Stimulated activated naive B cell treated with anti-CD40 and anti-IgM and Interleukin-4, amounts not matched to agents 10 μg/mL and 1 μg/mL and 100 μg/mL, for 72 hours (primary cell): ENCODE measurements at regions not wholly inside any gene's neighbourhood (a gene's known extent, or its start where the extent isn't known, plus 50 kb on each side); places are given as distances from the start of the nearest gene placed in this dataset.
"Not testable (repeated sequence)": the region's sequence is repeated elsewhere in the genome, so short reads cannot be mapped to it uniquely, and the experiment has no call there.

ENCODE experiments used
- ATAC-seq, 2 donors: fragments of 150-1000 bp; cut with Tn5 transposase; replicated peaks; 2 replicates each; pipeline ENCODE4 v1.10.0; 2021; ENCODE audit warnings: moderate library complexity in 1 of 2
- DNase-seq: peaks from one replicate; pipeline ENCODE4 v3.0.0; 2021
- H3K27ac Mint-ChIP-seq: one replicate; pipeline ENCODE4 v1.8.0; 2022; ENCODE audit warnings: mild to moderate bottlenecking, mixed read lengths
- H3K27me3 Mint-ChIP-seq, 2 donors: one replicate each; pipeline ENCODE4 v1.8.0; 2022; ENCODE audit warnings: mixed read lengths in 2 of 2
- H3K36me3 Mint-ChIP-seq, 2 donors: one replicate each; pipeline ENCODE4 v1.8.0; 2022; ENCODE audit warnings: mixed read lengths in 2 of 2, mild to moderate bottlenecking in 1 of 2
- H3K4me1 Mint-ChIP-seq, 2 donors: one replicate each; pipeline ENCODE4 v1.8.0; 2022; ENCODE audit warnings: mixed read lengths in 2 of 2, mild to moderate bottlenecking in 1 of 2
- H3K4me3 Mint-ChIP-seq, 2 donors: one replicate each; pipeline ENCODE4 v1.8.0; 2022; ENCODE audit warnings: mild to moderate bottlenecking in 2 of 2, mixed read lengths in 2 of 2, moderate library complexity in 1 of 2
- H3K9me3 Mint-ChIP-seq, 2 donors: one replicate each; pipeline ENCODE4 v1.8.0; 2022; ENCODE audit warnings: mixed read lengths in 2 of 2, mild to moderate bottlenecking in 1 of 2

GRCh38 chr13:44309794-44310757 lies 63.5 kb upstream of the SERP2 start:
- DNase-seq (no peak), ATAC-seq (no peak)
- H3K4me1 Mint-ChIP-seq = peaks cover 8 to 11% of the 10 kb centered on the region in 2 donors
- H3K27ac Mint-ChIP-seq = no peak overlapping the region
- H3K36me3 Mint-ChIP-seq = no peaks in the 10 kb centered on the region
- no peak overlapping the region for H3K4me3 Mint-ChIP-seq
- peaks cover 14 to 21% of the 10 kb centered on the region in 2 donors for H3K27me3 Mint-ChIP-seq
- H3K9me3 Mint-ChIP-seq = no peaks in the 10 kb centered on the region

- ATAC-seq (no peak), DNase-seq (no peak)
- Mint-ChIP-seq H3K4me1 (peaks cover 8 to 11% of the 10 kb centered on the region in 2 donors), H3K27ac (no peak overlapping the region), H3K36me3 (no peaks in the 10 kb centered on the region), H3K27me3 (peaks cover 14 to 15% of the 10 kb centered on the region in 2 donors), H3K4me3 (no peak overlapping the region), H3K9me3 (no peaks in the 10 kb centered on the region)
Measured at GRCh38 chr13:44311011-44311780, 62.4 kb upstream of the SERP2 start.

GRCh38 chr13:44312131-44312530 lies 61.5 kb upstream of the SERP2 start:
- Mint-ChIP-seq H3K4me3 (no peak overlapping the region), H3K27ac (no peak overlapping the region), H3K27me3 (peaks cover 9 to 16% of the 10 kb centered on the region in 2 donors)

GRCh38 chr13:44312834-44313551 lies 60.6 kb upstream of the SERP2 start:
- Mint-ChIP-seq H3K36me3 (no peaks in the 10 kb centered on the region), H3K27me3 (peaks cover 12 to 16% of the 10 kb centered on the region in 2 donors), H3K9me3 (no peaks in the 10 kb centered on the region), H3K4me3 (no peak overlapping the region), H3K4me1 (peaks cover 8 to 11% of the 10 kb centered on the region in 2 donors), H3K27ac (no peak overlapping the region)
- ATAC-seq (peak in 1 of 2 donors; percentile 70), DNase-seq (no peak)

More at GRCh38 chr13:44312131-44312530, 61.5 kb upstream of the SERP2 start:
- ATAC-seq (no peak), DNase-seq (no peak)
- H3K36me3 Mint-ChIP-seq = no peaks in the 10 kb centered on the region
- H3K9me3 Mint-ChIP-seq = no peaks in the 10 kb centered on the region
- H3K4me1 Mint-ChIP-seq = peaks cover 8 to 11% of the 10 kb centered on the region in 2 donors

GRCh38 chr13:44313674-44314073 lies 60.0 kb upstream of the SERP2 start:
- Mint-ChIP-seq H3K9me3 (no peaks in the 10 kb centered on the region), H3K4me1 (peaks cover 8 to 11% of the 10 kb centered on the region in 2 donors), H3K36me3 (no peaks in the 10 kb centered on the region), H3K4me3 (no peak overlapping the region), H3K27ac (no peak overlapping the region), H3K27me3 (peaks cover 11 to 12% of the 10 kb centered on the region in 2 donors)
- DNase-seq (no peak), ATAC-seq (peak; percentile 53 to 66)

- H3K9me3 Mint-ChIP-seq, H3K4me3 Mint-ChIP-seq, H3K27ac Mint-ChIP-seq, H3K36me3 Mint-ChIP-seq, DNase-seq: not testable (repeated sequence)
- Mint-ChIP-seq H3K27me3 (peaks cover 11 to 12% of the 10 kb centered on the region in 2 donors), H3K4me1 (peaks cover 8 to 11% of the 10 kb centered on the region in 2 donors)
- ATAC-seq = peak; percentile 79 to 80
Measured at GRCh38 chr13:44314160-44314559, 59.5 kb upstream of the SERP2 start.

GRCh38 chr13:44317752-44318151 lies 55.9 kb upstream of the SERP2 start:
- no peak for ATAC-seq
- Mint-ChIP-seq H3K36me3 (no peaks in the 10 kb centered on the region), H3K9me3 (peaks cover 6% of the 10 kb centered on the region in 2 donors), H3K4me3 (no peak overlapping the region), H3K27me3 (peaks cover 12 to 14% of the 10 kb centered on the region in 2 donors), H3K4me1 (peaks cover 8 to 11% of the 10 kb centered on the region in 2 donors), H3K27ac (no peak overlapping the region)
- DNase-seq = no peak

- Mint-ChIP-seq H3K36me3 (no peaks in the 10 kb centered on the region), H3K27me3 (peaks cover 12 to 14% of the 10 kb centered on the region in 2 donors), H3K4me3 (no peak overlapping the region), H3K4me1 (peaks cover 8 to 10% of the 10 kb centered on the region in 2 donors), H3K27ac (no peak overlapping the region), H3K9me3 (peaks cover 6% of the 10 kb centered on the region in 2 donors)
- DNase-seq = no peak
- ATAC-seq = no peak
Measured at GRCh38 chr13:44318161-44318560, 55.5 kb upstream of the SERP2 start.

GRCh38 chr13:44320611-44321010 lies 53.0 kb upstream of the SERP2 start:
- no peaks in the 10 kb centered on the region for H3K4me1 Mint-ChIP-seq
- DNase-seq (no peak), ATAC-seq (no peak)
- H3K4me3 Mint-ChIP-seq = no peak overlapping the region
- H3K27ac Mint-ChIP-seq = no peak overlapping the region
- peaks cover 6% of the 10 kb centered on the region in 2 donors for H3K9me3 Mint-ChIP-seq
- no peaks in the 10 kb centered on the region for H3K36me3 Mint-ChIP-seq
- peaks cover 6 to 9% of the 10 kb centered on the region in 2 donors for H3K27me3 Mint-ChIP-seq

- H3K27me3 Mint-ChIP-seq = peaks cover 4 to 6% of the 10 kb centered on the region in 2 donors
- DNase-seq = no peak
- H3K27ac Mint-ChIP-seq = no peak overlapping the region
- H3K4me1 Mint-ChIP-seq = no peaks in the 10 kb centered on the region
- H3K4me3 Mint-ChIP-seq = no peak overlapping the region
- H3K36me3 Mint-ChIP-seq = no peaks in the 10 kb centered on the region
- H3K9me3 Mint-ChIP-seq = peaks cover 6% of the 10 kb centered on the region in 2 donors
- no peak for ATAC-seq
Measured at GRCh38 chr13:44321961-44322360, 51.7 kb upstream of the SERP2 start.

- no peaks in the 10 kb centered on the region for H3K36me3 Mint-ChIP-seq
- ATAC-seq (no peak), DNase-seq (no peak)
- no peak overlapping the region for H3K4me3 Mint-ChIP-seq
- H3K9me3 Mint-ChIP-seq = peaks cover 8% of the 10 kb centered on the region in 2 donors
- no peaks in the 10 kb centered on the region for H3K4me1 Mint-ChIP-seq
- no peak overlapping the region for H3K27ac Mint-ChIP-seq
- H3K27me3 Mint-ChIP-seq = peaks cover 0 to 6% of the 10 kb centered on the region in 2 donors
Measured at GRCh38 chr13:44322928-44323327, 50.7 kb upstream of the SERP2 start.

GRCh38 chr13:44323754-44324153 lies 49.9 kb upstream of the SERP2 start:
- Mint-ChIP-seq H3K36me3 (no peaks in the 10 kb centered on the region), H3K4me1 (no peaks in the 10 kb centered on the region), H3K27me3 (peaks cover 0 to 10% of the 10 kb centered on the region in 2 donors), H3K9me3 (peaks cover 11 to 13% of the 10 kb centered on the region in 2 donors), H3K4me3 (no peak overlapping the region), H3K27ac (no peak overlapping the region)
- DNase-seq (no peak), ATAC-seq (no peak)
